Upper lobe of left lung (tissue), 6 donors: ENCODE measurements at regions not wholly inside any gene's neighbourhood (a gene's known extent, or its start where the extent isn't known, plus 50 kb on each side); places are given as distances from the start of the nearest gene placed in this dataset.

Experiments
- ATAC-seq, 2 donors: fragments of 200-7000 bp; cut with Tn5 transposase; one replicate each; pipeline ENCODE4 v1.9.1; 2022; ENCODE audit warnings: mild to moderate bottlenecking in 2 of 2, moderate library complexity in 2 of 2; ENCODE audit not compliant: low FRiP score in 2 of 2
- DNase-seq, 2 donors: peaks; one replicate each; pipeline ENCODE4 v3.0.0-alpha.2; 2019 to 2020
- H3K27ac ChIP-seq, 4 donors: fragments of 200-600 bp; sonication (generic); one replicate each; pipeline ENCODE4 v1.5.1; 2016 to 2019
- H3K27me3 ChIP-seq, 4 donors: fragments of 200-600 bp; sonication (generic); one replicate each; pipeline ENCODE4 v1.5.1; 2017 to 2019
- H3K36me3 ChIP-seq, 4 donors: fragments of 200-600 bp; sonication (generic); one replicate each; pipeline ENCODE4 v1.5.1; 2016 to 2019
- H3K4me1 ChIP-seq, 4 donors: fragments of 200-600 bp; sonication (generic); one replicate each; pipeline ENCODE4 v1.5.1; 2018 to 2019
- H3K4me3 ChIP-seq, 4 donors: fragments of 200-600 bp; sonication (generic); one replicate each; pipeline ENCODE4 v1.5.1; 2017 to 2019; ENCODE audit warnings: mild to moderate bottlenecking in 2 of 4, moderate library complexity in 1 of 4
- H3K9me3 ChIP-seq, 4 donors: fragments of 200-600 bp; sonication (generic); one replicate each; pipeline ENCODE4 v1.5.1; 2018 to 2019
- CTCF ChIP-seq, 6 experiments: fragments of 450-650 bp in 4 of 6; fragments of 200-600 bp in 2 of 6; sonication (generic) in 2 of 6; IDR thresholded peaks; one replicate each; pipeline ENCODE4 v1.5.1; 2016 to 2019; ENCODE audit warnings: antibody characterized with exemption in 6 of 6
- EP300 ChIP-seq, 4 donors: sonication (generic); formaldehyde crosslinking; IDR thresholded peaks; one replicate each; pipeline ENCODE4 v1.5.1; 2017; ENCODE audit warnings: antibody characterized with exemption in 4 of 4, control low read depth in 2 of 4
- POLR2A ChIP-seq, 4 donors: fragments of 450-650 bp; IDR thresholded peaks; one replicate each; pipeline ENCODE4 v1.5.1; 2016 to 2017; ENCODE audit warnings: antibody characterized with exemption in 4 of 4, mild to moderate bottlenecking in 2 of 4
- POLR2AphosphoS5 ChIP-seq, 2 donors: sonication (generic); formaldehyde crosslinking; IDR thresholded peaks; one replicate each; pipeline ENCODE4 v1.5.1; 2017; ENCODE audit warnings: antibody characterized with exemption in 2 of 2
- WGBS, 2 donors: methylation state at CpG; one replicate each; pipeline ENCODE4 v1.1.5; 2017 to 2018; 5-methylcytosine and 5-hydroxymethylcytosine counted together
- donor health status: DM: no; HTN: no; CAD: no; lungs with moderate emphysema.
- donor health status: DM: no; HTN: yes; CAD: no; lungs with severe emphysema.

GRCh38 chr3:191961022-191961421 lies 500.1 kb downstream of the PYDC2 start:
- no peak overlapping the region for H3K4me3 ChIP-seq
- DNase-seq, result no peak
- H3K36me3 ChIP-seq, result no peaks in the 10 kb centered on the region
- H3K27me3 ChIP-seq, result no peaks in the 10 kb centered on the region
- no peak for ATAC-seq
- no peaks in the 10 kb centered on the region for H3K9me3 ChIP-seq
- no peak overlapping the region for H3K27ac ChIP-seq
- 50 to 62% methylated on average over 5 of the region's 5 CpGs for WGBS, 2 donors
- TF ChIP-seq CTCF (IDR thresholded peaks at IDR 0.05) (no peak), POLR2A (IDR thresholded peaks at IDR 0.05) (no peak), POLR2AphosphoS5 (IDR thresholded peaks at IDR 0.05) (no peak), EP300 (IDR thresholded peaks at IDR 0.05) (no peak)
- H3K4me1 ChIP-seq, result no peaks in the 10 kb centered on the region

GRCh38 chr3:191961529-191961928 lies 500.6 kb downstream of the PYDC2 start:
- ATAC-seq, result no peak
- no peak overlapping the region for H3K27ac ChIP-seq
- H3K4me1 ChIP-seq, result no peaks in the 10 kb centered on the region
- no peaks in the 10 kb centered on the region for H3K27me3 ChIP-seq
- H3K9me3 ChIP-seq, result no peaks in the 10 kb centered on the region
- no peak for DNase-seq
- no peak for TF ChIP-seq POLR2AphosphoS5 (IDR thresholded peaks at IDR 0.05)
- TF ChIP-seq CTCF (IDR thresholded peaks at IDR 0.05), result no peak
- TF ChIP-seq POLR2A (IDR thresholded peaks at IDR 0.05), result no peak
- no peak for TF ChIP-seq EP300 (IDR thresholded peaks at IDR 0.05)
- no peak overlapping the region for H3K4me3 ChIP-seq
- no peaks in the 10 kb centered on the region for H3K36me3 ChIP-seq

GRCh38 chr3:191962324-191962723 lies 501.4 kb downstream of the PYDC2 start:
- H3K36me3 ChIP-seq, result no peaks in the 10 kb centered on the region
- H3K9me3 ChIP-seq, result no peaks in the 10 kb centered on the region
- WGBS, 2 donors, result 65 to 78% methylated on average over 1 of the region's 1 CpG
- H3K27me3 ChIP-seq, result no peaks in the 10 kb centered on the region
- DNase-seq (no peak), ATAC-seq (no peak)
- no peak overlapping the region for H3K27ac ChIP-seq
- no peak overlapping the region for H3K4me3 ChIP-seq
- no peaks in the 10 kb centered on the region for H3K4me1 ChIP-seq
- TF ChIP-seq EP300 (IDR thresholded peaks at IDR 0.05), result no peak
- TF ChIP-seq POLR2AphosphoS5 (IDR thresholded peaks at IDR 0.05), result no peak
- TF ChIP-seq POLR2A (IDR thresholded peaks at IDR 0.05), result no peak

GRCh38 chr3:191963182-191963581 lies 502.2 kb downstream of the PYDC2 start:
- TF ChIP-seq POLR2AphosphoS5 (IDR thresholded peaks at IDR 0.05), result no peak
- no peak for TF ChIP-seq CTCF (IDR thresholded peaks at IDR 0.05)
- TF ChIP-seq POLR2A (IDR thresholded peaks at IDR 0.05), result no peak
- TF ChIP-seq EP300 (IDR thresholded peaks at IDR 0.05), result no peak
- WGBS, 2 donors, result 90 to 93% methylated on average over 3 of the region's 3 CpGs
- DNase-seq, result no peak
- no peak for ATAC-seq
- Histone ChIP-seq H3K27ac (no peak overlapping the region), H3K4me3 (no peak overlapping the region), H3K4me1 (no peaks in the 10 kb centered on the region), H3K36me3 (no peaks in the 10 kb centered on the region), H3K27me3 (no peaks in the 10 kb centered on the region), H3K9me3 (no peaks in the 10 kb centered on the region)

- 90 to 92% methylated on average over 3 of the region's 3 CpGs for WGBS, 2 donors
- no peak for TF ChIP-seq POLR2AphosphoS5 (IDR thresholded peaks at IDR 0.05)
- no peak for TF ChIP-seq POLR2A (IDR thresholded peaks at IDR 0.05)
- TF ChIP-seq EP300 (IDR thresholded peaks at IDR 0.05), result no peak
- TF ChIP-seq CTCF (IDR thresholded peaks at IDR 0.05), result no peak
- H3K9me3 ChIP-seq, result no peaks in the 10 kb centered on the region
- no peak for DNase-seq
- H3K4me1 ChIP-seq, result no peaks in the 10 kb centered on the region
- H3K27ac ChIP-seq, result no peak overlapping the region
- H3K27me3 ChIP-seq, result no peaks in the 10 kb centered on the region
- no peak overlapping the region for H3K4me3 ChIP-seq
- ATAC-seq, result no peak
- H3K36me3 ChIP-seq, result no peaks in the 10 kb centered on the region
Observed at GRCh38 chr3:191966556-191966955, 505.6 kb downstream of the PYDC2 start.
